Mononuclear cell (primary cell): ENCODE measurements at regions not wholly inside any gene's neighbourhood (a gene's known extent, or its start where the extent isn't known, plus 50 kb on each side); places are given as distances from the start of the nearest gene placed in this dataset.
"Not testable (repeated sequence)": the region's sequence is repeated elsewhere in the genome, so short reads cannot be mapped to it uniquely, and the experiment has no call there.

Experiments used
- H3K27me3 ChIP-seq: 2 replicates; pipeline ENCODE4 v1.6.0; 2011; ENCODE audit warnings: low read length, control low read depth; ENCODE audit not compliant: insufficient read depth
- H3K4me1 ChIP-seq: 2 replicates; pipeline ENCODE4 v1.5.1; 2011; ENCODE audit warnings: mild to moderate bottlenecking, low read length, control low read depth; ENCODE audit not compliant: insufficient read depth
- H3K4me3 ChIP-seq: 2 replicates; pipeline ENCODE4 v1.5.1; 2011; ENCODE audit warnings: mild to moderate bottlenecking, low read length, moderate library complexity
- H3K9me3 ChIP-seq: 2 replicates; pipeline ENCODE4 v1.5.1; 2011; ENCODE audit warnings: low read depth, mild to moderate bottlenecking, control low read depth, low read length

- no peaks in the 10 kb centered on the region for H3K4me1 ChIP-seq
- no peaks in the 10 kb centered on the region for H3K9me3 ChIP-seq
- no peaks in the 10 kb centered on the region for H3K27me3 ChIP-seq
- no peak overlapping the region for H3K4me3 ChIP-seq
Measured at GRCh38 chrX:131595120-131595519, 51.2 kb downstream of the OR13H1 start.

- Histone ChIP-seq H3K9me3 (no peaks in the 10 kb centered on the region), H3K4me3 (no peak overlapping the region), H3K27me3 (no peaks in the 10 kb centered on the region), H3K4me1 (no peaks in the 10 kb centered on the region)
Measured at GRCh38 chrX:131607792-131608369, 64.0 kb downstream of the OR13H1 start.

GRCh38 chrX:131609480-131609879 is 65.6 kb downstream of the OR13H1 start:
- H3K27me3 ChIP-seq = no peaks in the 10 kb centered on the region
- no peaks in the 10 kb centered on the region for H3K4me1 ChIP-seq
- no peak overlapping the region for H3K4me3 ChIP-seq
- no peaks in the 10 kb centered on the region for H3K9me3 ChIP-seq

- Histone ChIP-seq H3K9me3 (no peaks in the 10 kb centered on the region), H3K4me3 (no peak overlapping the region), H3K27me3 (no peaks in the 10 kb centered on the region), H3K4me1 (no peaks in the 10 kb centered on the region)
Measured at GRCh38 chrX:131613260-131613659, 69.4 kb downstream of the OR13H1 start.

- Histone ChIP-seq H3K4me1 (no peaks in the 10 kb centered on the region), H3K27me3 (no peaks in the 10 kb centered on the region), H3K9me3 (no peaks in the 10 kb centered on the region), H3K4me3 (no peak overlapping the region)
Measured at GRCh38 chrX:131614241-131614640, 70.4 kb downstream of the OR13H1 start.

GRCh38 chrX:131617182-131617581 is 73.3 kb downstream of the OR13H1 start:
- Histone ChIP-seq H3K4me1 (no peaks in the 10 kb centered on the region), H3K27me3 (no peaks in the 10 kb centered on the region), H3K9me3 (no peaks in the 10 kb centered on the region), H3K4me3 (no peak overlapping the region)

GRCh38 chrX:131621650-131622049 is 77.8 kb downstream of the OR13H1 start:
- H3K9me3 ChIP-seq = no peaks in the 10 kb centered on the region
- H3K4me1 ChIP-seq = no peaks in the 10 kb centered on the region
- H3K27me3 ChIP-seq = no peaks in the 10 kb centered on the region
- H3K4me3 ChIP-seq = no peak overlapping the region

- H3K4me3 ChIP-seq = no peak overlapping the region
- no peaks in the 10 kb centered on the region for H3K27me3 ChIP-seq
- no peaks in the 10 kb centered on the region for H3K4me1 ChIP-seq
- H3K9me3 ChIP-seq = no peaks in the 10 kb centered on the region
Measured at GRCh38 chrX:131626681-131627296, 82.9 kb downstream of the OR13H1 start.

GRCh38 chrX:131630534-131630933 is 86.7 kb downstream of the OR13H1 start:
- Histone ChIP-seq H3K27me3 (no peaks in the 10 kb centered on the region), H3K4me3 (no peak overlapping the region), H3K9me3 (no peaks in the 10 kb centered on the region), H3K4me1 (no peaks in the 10 kb centered on the region)

GRCh38 chrX:131633285-131633917 is 89.5 kb downstream of the OR13H1 start:
- H3K27me3 ChIP-seq = no peaks in the 10 kb centered on the region
- no peak overlapping the region for H3K4me3 ChIP-seq
- no peaks in the 10 kb centered on the region for H3K4me1 ChIP-seq
- no peaks in the 10 kb centered on the region for H3K9me3 ChIP-seq

- H3K4me1 ChIP-seq = no peaks in the 10 kb centered on the region
- no peaks in the 10 kb centered on the region for H3K9me3 ChIP-seq
- no peaks in the 10 kb centered on the region for H3K27me3 ChIP-seq
- no peak overlapping the region for H3K4me3 ChIP-seq
Measured at GRCh38 chrX:131634900-131635299, 91.0 kb downstream of the OR13H1 start.

GRCh38 chrX:131646106-131646505 is 102.2 kb downstream of the OR13H1 start:
- H3K4me3 ChIP-seq = no peak overlapping the region
- H3K27me3 ChIP-seq = no peaks in the 10 kb centered on the region
- no peaks in the 10 kb centered on the region for H3K9me3 ChIP-seq

GRCh38 chrX:131649741-131650140 is 105.9 kb downstream of the OR13H1 start:
- Histone ChIP-seq H3K27me3 (no peaks in the 10 kb centered on the region), H3K4me3 (no peak overlapping the region), H3K4me1 (no peaks in the 10 kb centered on the region), H3K9me3 (no peaks in the 10 kb centered on the region)

More at GRCh38 chrX:131646106-131646505, 102.2 kb downstream of the OR13H1 start:
- H3K4me1 ChIP-seq = no peaks in the 10 kb centered on the region

GRCh38 chrX:131650637-131651410 is 107.0 kb downstream of the OR13H1 start:
- Histone ChIP-seq H3K27me3 (no peaks in the 10 kb centered on the region), H3K4me3 (no peak overlapping the region), H3K4me1 (no peaks in the 10 kb centered on the region), H3K9me3 (no peaks in the 10 kb centered on the region)

GRCh38 chrX:131663726-131664125 is 119.9 kb downstream of the OR13H1 start:
- not testable (repeated sequence) for H3K9me3 ChIP-seq, H3K27me3 ChIP-seq

More at GRCh38 chrX:131663726-131664125, 119.9 kb downstream of the OR13H1 start:
- not testable (repeated sequence) for H3K4me3 ChIP-seq, H3K4me1 ChIP-seq
